ENCODE measurements at regions not wholly inside any gene's neighbourhood (a gene's known extent, or its start where the extent isn't known, plus 50 kb on each side); places are given as distances from the start of the nearest gene placed in this dataset.

DNA sequence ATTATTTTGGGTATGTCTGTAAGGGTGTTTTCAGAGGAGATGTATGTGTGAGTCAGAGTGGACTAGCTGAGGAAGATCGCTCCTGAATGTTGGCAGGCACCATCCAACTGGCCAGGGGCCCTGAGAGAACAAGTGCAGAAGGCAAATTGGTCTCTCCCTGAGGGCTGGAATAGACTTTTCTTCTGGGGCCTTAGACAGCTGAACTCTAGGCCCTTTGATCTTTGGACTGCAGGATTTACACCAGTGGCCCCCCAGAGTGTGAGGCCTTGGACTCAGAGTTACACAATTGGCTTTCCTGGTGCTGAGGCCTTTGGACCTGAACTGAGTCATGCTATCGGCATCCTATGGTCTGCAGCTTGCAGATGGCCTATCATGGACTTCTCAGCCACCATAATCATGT, 217.2 kb downstream of the REEP3 start (continued):
- TF ChIP-seq, protein P1, sequence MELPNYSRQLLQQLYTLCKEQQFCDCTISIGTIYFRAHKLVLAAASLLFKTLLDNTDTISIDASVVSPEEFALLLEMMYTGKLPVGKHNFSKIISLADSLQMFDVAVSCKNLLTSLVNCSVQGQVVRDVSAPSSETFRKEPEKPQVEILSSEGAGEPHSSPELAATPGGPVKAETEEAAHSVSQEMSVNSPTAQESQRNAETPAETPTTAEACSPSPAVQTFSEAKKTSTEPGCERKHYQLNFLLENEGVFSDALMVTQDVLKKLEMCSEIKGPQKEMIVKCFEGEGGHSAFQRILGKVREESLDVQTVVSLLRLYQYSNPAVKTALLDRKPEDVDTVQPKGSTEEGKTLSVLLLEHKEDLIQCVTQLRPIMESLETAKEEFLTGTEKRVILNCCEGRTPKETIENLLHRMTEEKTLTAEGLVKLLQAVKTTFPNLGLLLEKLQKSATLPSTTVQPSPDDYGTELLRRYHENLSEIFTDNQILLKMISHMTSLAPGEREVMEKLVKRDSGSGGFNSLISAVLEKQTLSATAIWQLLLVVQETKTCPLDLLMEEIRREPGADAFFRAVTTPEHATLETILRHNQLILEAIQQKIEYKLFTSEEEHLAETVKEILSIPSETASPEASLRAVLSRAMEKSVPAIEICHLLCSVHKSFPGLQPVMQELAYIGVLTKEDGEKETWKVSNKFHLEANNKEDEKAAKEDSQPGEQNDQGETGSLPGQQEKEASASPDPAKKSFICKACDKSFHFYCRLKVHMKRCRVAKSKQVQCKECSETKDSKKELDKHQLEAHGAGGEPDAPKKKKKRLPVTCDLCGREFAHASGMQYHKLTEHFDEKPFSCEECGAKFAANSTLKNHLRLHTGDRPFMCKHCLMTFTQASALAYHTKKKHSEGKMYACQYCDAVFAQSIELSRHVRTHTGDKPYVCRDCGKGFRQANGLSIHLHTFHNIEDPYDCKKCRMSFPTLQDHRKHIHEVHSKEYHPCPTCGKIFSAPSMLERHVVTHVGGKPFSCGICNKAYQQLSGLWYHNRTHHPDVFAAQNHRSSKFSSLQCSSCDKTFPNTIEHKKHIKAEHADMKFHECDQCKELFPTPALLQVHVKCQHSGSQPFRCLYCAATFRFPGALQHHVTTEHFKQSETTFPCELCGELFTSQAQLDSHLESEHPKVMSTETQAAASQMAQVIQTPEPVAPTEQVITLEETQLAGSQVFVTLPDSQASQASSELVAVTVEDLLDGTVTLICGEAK (IDR thresholded peaks at IDR 0.05), result no peak
- TF ChIP-seq, protein P1 (CRISPR knock-in tag; IDR thresholded peaks at IDR 0.05), result peak; percentile 76
- TF ChIP-seq ZNF331 (CRISPR knock-in tag; IDR thresholded peaks at IDR 0.05), result peak; percentile 91
- no peak for TF ChIP-seq ZBTB7A (CRISPR knock-in tag; IDR thresholded peaks at IDR 0.05)
- TF ChIP-seq, protein P2, sequence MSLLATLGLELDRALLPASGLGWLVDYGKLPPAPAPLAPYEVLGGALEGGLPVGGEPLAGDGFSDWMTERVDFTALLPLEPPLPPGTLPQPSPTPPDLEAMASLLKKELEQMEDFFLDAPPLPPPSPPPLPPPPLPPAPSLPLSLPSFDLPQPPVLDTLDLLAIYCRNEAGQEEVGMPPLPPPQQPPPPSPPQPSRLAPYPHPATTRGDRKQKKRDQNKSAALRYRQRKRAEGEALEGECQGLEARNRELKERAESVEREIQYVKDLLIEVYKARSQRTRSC (CRISPR knock-in tag; IDR thresholded peaks at IDR 0.05; ENCODE audit: low read depth), result no peak
- TF ChIP-seq TMF1 (CRISPR knock-in tag; IDR thresholded peaks at IDR 0.05; ENCODE audit: low read depth), result no peak
- TF ChIP-seq RBM22 (optimal IDR thresholded peaks at IDR 0.05; ENCODE audit: low read length), result no peak
- TF ChIP-seq GABPA (IDR thresholded peaks at IDR 0.05; ENCODE audit: low read depth, low read length), result no peak
- TF ChIP-seq GABPA (CRISPR knock-in tag; IDR thresholded peaks at IDR 0.05; ENCODE audit: low read depth), result peak; percentile 62
- TF ChIP-seq, protein P3, sequence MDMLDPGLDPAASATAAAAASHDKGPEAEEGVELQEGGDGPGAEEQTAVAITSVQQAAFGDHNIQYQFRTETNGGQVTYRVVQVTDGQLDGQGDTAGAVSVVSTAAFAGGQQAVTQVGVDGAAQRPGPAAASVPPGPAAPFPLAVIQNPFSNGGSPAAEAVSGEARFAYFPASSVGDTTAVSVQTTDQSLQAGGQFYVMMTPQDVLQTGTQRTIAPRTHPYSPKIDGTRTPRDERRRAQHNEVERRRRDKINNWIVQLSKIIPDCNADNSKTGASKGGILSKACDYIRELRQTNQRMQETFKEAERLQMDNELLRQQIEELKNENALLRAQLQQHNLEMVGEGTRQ (IDR thresholded peaks at IDR 0.05; ENCODE audit: low read depth, low read length), result no peak
- TF ChIP-seq, protein P3 (CRISPR knock-in tag; IDR thresholded peaks at IDR 0.05; ENCODE audit: borderline replicate concordance), result no peak
- TF ChIP-seq ZNF253 (CRISPR knock-in tag; IDR thresholded peaks at IDR 0.05; ENCODE audit: borderline replicate concordance), result no peak
- peak; percentile 55; the same call in 1 of the 2 replicates for TF ChIP-seq KAT8 (CRISPR knock-in tag; IDR thresholded peaks at IDR 0.05)
- TF ChIP-seq, protein P4, sequence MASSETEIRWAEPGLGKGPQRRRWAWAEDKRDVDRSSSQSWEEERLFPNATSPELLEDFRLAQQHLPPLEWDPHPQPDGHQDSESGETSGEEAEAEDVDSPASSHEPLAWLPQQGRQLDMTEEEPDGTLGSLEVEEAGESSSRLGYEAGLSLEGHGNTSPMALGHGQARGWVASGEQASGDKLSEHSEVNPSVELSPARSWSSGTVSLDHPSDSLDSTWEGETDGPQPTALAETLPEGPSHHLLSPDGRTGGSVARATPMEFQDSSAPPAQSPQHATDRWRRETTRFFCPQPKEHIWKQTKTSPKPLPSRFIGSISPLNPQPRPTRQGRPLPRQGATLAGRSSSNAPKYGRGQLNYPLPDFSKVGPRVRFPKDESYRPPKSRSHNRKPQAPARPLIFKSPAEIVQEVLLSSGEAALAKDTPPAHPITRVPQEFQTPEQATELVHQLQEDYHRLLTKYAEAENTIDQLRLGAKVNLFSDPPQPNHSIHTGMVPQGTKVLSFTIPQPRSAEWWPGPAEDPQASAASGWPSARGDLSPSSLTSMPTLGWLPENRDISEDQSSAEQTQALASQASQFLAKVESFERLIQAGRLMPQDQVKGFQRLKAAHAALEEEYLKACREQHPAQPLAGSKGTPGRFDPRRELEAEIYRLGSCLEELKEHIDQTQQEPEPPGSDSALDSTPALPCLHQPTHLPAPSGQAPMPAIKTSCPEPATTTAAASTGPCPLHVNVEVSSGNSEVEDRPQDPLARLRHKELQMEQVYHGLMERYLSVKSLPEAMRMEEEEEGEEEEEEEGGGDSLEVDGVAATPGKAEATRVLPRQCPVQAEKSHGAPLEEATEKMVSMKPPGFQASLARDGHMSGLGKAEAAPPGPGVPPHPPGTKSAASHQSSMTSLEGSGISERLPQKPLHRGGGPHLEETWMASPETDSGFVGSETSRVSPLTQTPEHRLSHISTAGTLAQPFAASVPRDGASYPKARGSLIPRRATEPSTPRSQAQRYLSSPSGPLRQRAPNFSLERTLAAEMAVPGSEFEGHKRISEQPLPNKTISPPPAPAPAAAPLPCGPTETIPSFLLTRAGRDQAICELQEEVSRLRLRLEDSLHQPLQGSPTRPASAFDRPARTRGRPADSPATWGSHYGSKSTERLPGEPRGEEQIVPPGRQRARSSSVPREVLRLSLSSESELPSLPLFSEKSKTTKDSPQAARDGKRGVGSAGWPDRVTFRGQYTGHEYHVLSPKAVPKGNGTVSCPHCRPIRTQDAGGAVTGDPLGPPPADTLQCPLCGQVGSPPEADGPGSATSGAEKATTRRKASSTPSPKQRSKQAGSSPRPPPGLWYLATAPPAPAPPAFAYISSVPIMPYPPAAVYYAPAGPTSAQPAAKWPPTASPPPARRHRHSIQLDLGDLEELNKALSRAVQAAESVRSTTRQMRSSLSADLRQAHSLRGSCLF (CRISPR knock-in tag; IDR thresholded peaks at IDR 0.05; ENCODE audit: borderline replicate concordance), result no peak

All from HepG2 (cell line).